ENCODE measurements at regions not wholly inside any gene's neighbourhood (a gene's known extent, or its start where the extent isn't known, plus 50 kb on each side); places are given as distances from the start of the nearest gene placed in this dataset.

DNA sequence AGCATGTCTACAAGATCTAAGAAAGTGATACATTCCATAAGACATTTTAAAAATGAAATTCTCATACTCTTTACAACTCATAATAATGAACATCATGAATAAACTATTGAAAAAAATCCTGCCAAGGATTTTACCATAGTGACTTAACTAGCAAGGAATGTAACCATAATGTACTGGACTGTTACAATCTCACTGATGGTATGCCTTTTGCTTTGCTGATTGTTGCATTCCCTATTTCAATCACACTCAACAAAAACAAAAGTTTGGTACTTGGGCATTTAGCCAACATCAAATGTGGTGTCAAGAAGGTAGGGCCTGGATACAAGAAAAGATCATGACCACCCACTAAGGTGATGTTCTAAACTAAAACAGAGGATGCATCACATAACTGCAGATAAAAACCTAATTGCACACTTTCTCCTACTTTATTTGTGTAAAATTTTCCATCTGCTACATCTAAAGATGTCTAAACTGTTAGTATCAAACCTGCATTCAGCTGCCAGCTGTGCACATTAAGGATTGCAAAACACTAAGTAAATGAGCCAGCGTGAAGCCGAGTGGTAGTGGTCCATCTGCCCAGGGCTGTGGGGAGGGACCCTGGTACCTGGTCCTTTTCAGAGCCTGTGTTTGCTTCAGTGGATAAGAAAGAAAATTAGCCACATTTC, 564.4 kb downstream of the ZEB2 start:
- no peaks in the 10 kb centered on the region for H3K36me3 ChIP-seq (ENCODE audit: insufficient read depth, low read length)
- no peaks in the 10 kb centered on the region for H3K4me1 ChIP-seq (ENCODE audit: insufficient read depth, low read length)
- Mint-ChIP-seq H3K27ac (no peak overlapping the region), H3K4me3 (no peak overlapping the region), H3K9me3 (peaks cover 0 to 3% (median 0%) of the 10 kb centered on the region in 5 donors), H3K27me3 (no peaks in the 10 kb centered on the region), H3K36me3 (peaks cover 10 to 11% (median 10%) of the 10 kb centered on the region in 3 donors), H3K4me1 (no peaks in the 10 kb centered on the region)
- H3K27me3 ChIP-seq (ENCODE audit: insufficient read depth, low read length, poor library complexity, severe bottlenecking) = no peaks in the 10 kb centered on the region
- no peak overlapping the region for H3K4me3 ChIP-seq (ENCODE audit: low read length)
- H3K9me3 ChIP-seq (ENCODE audit: low read length) = no peaks in the 10 kb centered on the region
- no peak overlapping the region for H3K27ac ChIP-seq (ENCODE audit: low read depth, low read length)
- CTCF ChIA-PET = no interaction called here
- DNase-seq = no peak
- POLR2A ChIA-PET = no interaction called here

DNA sequence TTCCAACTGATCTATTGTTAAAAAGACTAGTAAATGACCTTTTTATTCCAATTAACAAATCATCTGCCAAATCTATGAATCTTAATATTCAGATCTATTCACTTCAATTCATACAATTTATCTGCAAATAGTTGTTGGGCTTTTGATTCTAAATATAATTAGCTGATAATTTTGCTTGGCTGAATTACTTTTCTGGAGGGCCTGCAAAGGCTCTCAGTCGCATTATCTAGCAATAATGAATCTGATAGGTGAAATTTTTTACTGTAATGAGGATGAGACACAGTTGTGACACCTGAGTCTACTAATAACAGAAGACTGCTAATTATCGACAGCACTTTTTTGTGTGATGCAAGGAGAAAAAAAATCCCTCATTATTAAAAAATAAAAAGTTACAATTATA, 565.1 kb downstream of the ZEB2 start:
- Histone ChIP-seq H3K27ac (ENCODE audit: low read depth, low read length) (no peak overlapping the region), H3K36me3 (ENCODE audit: insufficient read depth, low read length) (no peaks in the 10 kb centered on the region), H3K4me3 (ENCODE audit: low read length) (no peak overlapping the region), H3K27me3 (ENCODE audit: insufficient read depth, low read length, poor library complexity, severe bottlenecking) (no peaks in the 10 kb centered on the region), H3K9me3 (ENCODE audit: low read length) (no peaks in the 10 kb centered on the region), H3K4me1 (ENCODE audit: insufficient read depth, low read length) (no peaks in the 10 kb centered on the region)
- POLR2A ChIA-PET = no interaction called here
- no peak overlapping the region for H3K4me3 Mint-ChIP-seq
- CTCF ChIA-PET = no interaction called here
- no peaks in the 10 kb centered on the region for H3K9me3 Mint-ChIP-seq
- H3K4me1 Mint-ChIP-seq = no peaks in the 10 kb centered on the region
- DNase-seq = no peak
- no peaks in the 10 kb centered on the region for H3K27me3 Mint-ChIP-seq
- H3K27ac Mint-ChIP-seq = no peak overlapping the region
- H3K36me3 Mint-ChIP-seq = peaks cover 4 to 8% (median 5%) of the 10 kb centered on the region in 3 donors

DNA sequence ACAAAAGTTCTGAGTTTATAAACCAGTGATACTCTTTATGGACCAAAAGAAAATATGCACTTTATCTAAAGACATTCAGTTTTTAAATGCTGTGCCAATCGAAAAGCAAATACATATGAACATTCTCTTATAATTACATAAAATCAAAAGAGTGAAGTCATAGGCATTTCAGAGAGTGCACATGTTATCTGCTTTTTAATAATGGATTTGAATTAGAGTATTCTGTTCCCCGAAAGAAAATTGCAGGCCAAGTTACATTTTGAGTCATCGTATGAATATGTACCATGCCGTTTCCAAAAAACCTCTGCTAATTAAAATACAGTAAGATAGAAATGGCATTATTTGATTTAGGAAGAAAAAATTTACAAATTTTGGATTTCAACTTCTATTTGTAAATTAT, 565.7 kb downstream of the ZEB2 start:
- no peaks in the 10 kb centered on the region for H3K9me3 ChIP-seq (ENCODE audit: low read length)
- H3K4me3 Mint-ChIP-seq = no peak overlapping the region
- POLR2A ChIA-PET = no interaction called here
- H3K27ac Mint-ChIP-seq = no peak overlapping the region
- no peaks in the 10 kb centered on the region for H3K9me3 Mint-ChIP-seq
- no peaks in the 10 kb centered on the region for H3K36me3 ChIP-seq (ENCODE audit: insufficient read depth, low read length)
- H3K27ac ChIP-seq (ENCODE audit: low read depth, low read length) = no peak overlapping the region
- no peak overlapping the region for H3K4me3 ChIP-seq (ENCODE audit: low read length)
- H3K27me3 ChIP-seq (ENCODE audit: insufficient read depth, low read length, poor library complexity, severe bottlenecking) = no peaks in the 10 kb centered on the region
- H3K36me3 Mint-ChIP-seq = peaks cover 4 to 12% (median 5%) of the 10 kb centered on the region in 3 donors
- DNase-seq = no peak
- H3K4me1 ChIP-seq (ENCODE audit: insufficient read depth, low read length) = no peaks in the 10 kb centered on the region
- H3K4me1 Mint-ChIP-seq = no peaks in the 10 kb centered on the region
- no peaks in the 10 kb centered on the region for H3K27me3 Mint-ChIP-seq
- CTCF ChIA-PET = no interaction called here

DNA sequence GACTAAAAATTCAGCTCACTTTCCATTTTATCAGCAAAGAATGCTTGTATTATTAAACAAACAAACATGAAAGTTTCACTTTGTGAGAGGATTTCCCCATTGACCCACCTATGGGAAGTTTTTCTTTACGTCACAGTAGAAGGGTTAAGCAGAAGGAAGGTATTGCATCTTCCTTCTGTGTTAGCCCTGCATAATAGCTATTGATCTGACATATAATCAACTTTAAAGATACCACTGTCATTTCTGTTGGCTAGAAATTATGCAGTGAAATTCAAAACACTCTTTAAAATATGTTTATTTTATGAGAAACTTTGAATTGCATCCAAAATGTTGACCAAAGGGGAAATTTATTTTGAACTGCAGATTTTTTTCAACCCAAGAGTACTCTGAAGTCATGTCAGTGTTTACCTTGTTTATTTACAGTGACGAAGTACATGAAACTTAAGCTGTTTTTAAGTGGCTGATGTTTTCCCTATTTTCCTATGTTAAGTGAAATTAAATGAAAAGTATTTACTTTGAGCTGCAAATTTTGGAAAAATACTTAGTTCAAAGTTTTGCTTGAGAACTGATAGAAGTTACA, 566.4 kb downstream of the ZEB2 start:
- Mint-ChIP-seq H3K27me3 (no peaks in the 10 kb centered on the region), H3K9me3 (no peaks in the 10 kb centered on the region), H3K4me3 (no peak overlapping the region), H3K4me1 (no peaks in the 10 kb centered on the region), H3K27ac (no peak overlapping the region), H3K36me3 (peaks cover 4 to 14% (median 5%) of the 10 kb centered on the region in 3 donors)
- H3K36me3 ChIP-seq (ENCODE audit: insufficient read depth, low read length) = no peaks in the 10 kb centered on the region
- H3K27ac ChIP-seq (ENCODE audit: low read depth, low read length) = no peak overlapping the region
- ChIA-PET POLR2A (no interaction called here), CTCF (no interaction called here)
- no peaks in the 10 kb centered on the region for H3K4me1 ChIP-seq (ENCODE audit: insufficient read depth, low read length)
- H3K9me3 ChIP-seq (ENCODE audit: low read length) = no peaks in the 10 kb centered on the region
- no peaks in the 10 kb centered on the region for H3K27me3 ChIP-seq (ENCODE audit: insufficient read depth, low read length, poor library complexity, severe bottlenecking)
- H3K4me3 ChIP-seq (ENCODE audit: low read length) = no peak overlapping the region
- no peak for DNase-seq

DNA sequence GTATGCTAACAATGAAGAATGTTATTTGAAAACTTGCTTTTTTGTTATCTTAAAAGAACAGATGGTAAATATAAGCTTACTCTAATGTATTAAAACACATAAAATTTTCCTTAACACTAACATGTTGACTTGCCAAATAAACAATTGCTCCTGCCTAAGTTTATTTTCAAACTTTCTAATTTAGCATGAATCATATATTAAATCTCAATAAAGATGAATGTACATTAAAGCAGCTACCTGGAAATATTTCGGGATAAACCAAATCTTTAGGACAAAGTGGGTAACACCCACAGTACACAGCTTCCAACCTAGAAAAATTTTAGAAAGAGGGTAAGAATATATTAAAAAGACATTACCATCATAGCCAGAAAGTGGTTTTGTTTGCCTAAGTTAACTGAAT, 567.4 kb downstream of the ZEB2 start:
- no peak for DNase-seq
- POLR2A ChIA-PET = no interaction called here
- peaks cover 5 to 19% (median 8%) of the 10 kb centered on the region in 3 donors for H3K36me3 Mint-ChIP-seq
- no peaks in the 10 kb centered on the region for H3K9me3 Mint-ChIP-seq
- no peak overlapping the region for H3K27ac ChIP-seq (ENCODE audit: low read depth, low read length)
- H3K4me3 ChIP-seq (ENCODE audit: low read length) = no peak overlapping the region
- no peaks in the 10 kb centered on the region for H3K36me3 ChIP-seq (ENCODE audit: insufficient read depth, low read length)
- H3K9me3 ChIP-seq (ENCODE audit: low read length) = no peaks in the 10 kb centered on the region
- CTCF ChIA-PET = no interaction called here
- no peaks in the 10 kb centered on the region for H3K27me3 Mint-ChIP-seq
- H3K4me1 ChIP-seq (ENCODE audit: insufficient read depth, low read length) = no peaks in the 10 kb centered on the region
- no peaks in the 10 kb centered on the region for H3K4me1 Mint-ChIP-seq
- no peak overlapping the region for H3K27ac Mint-ChIP-seq
- no peaks in the 10 kb centered on the region for H3K27me3 ChIP-seq (ENCODE audit: insufficient read depth, low read length, poor library complexity, severe bottlenecking)
- no peak overlapping the region for H3K4me3 Mint-ChIP-seq

DNA sequence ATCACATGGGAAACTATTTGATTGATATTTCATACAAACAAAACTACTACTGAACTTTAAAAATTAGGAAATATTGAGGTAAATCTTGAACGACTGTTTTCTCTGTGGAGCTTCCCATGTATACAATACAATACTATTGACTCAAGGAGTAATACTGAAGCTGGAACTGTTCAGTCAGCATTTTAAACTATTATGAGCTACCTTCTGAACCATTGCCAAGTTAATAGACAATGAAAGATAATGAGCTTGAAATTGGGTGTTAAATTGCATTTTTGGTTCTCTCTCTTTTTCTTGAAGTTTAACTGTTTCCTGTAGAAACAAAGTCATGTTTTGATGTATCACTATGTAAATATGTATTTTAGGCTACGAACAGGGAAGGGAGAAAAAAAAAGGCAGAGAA, 569.2 kb downstream of the ZEB2 start:
- Histone ChIP-seq H3K27me3 (ENCODE audit: insufficient read depth, low read length, poor library complexity, severe bottlenecking) (no peaks in the 10 kb centered on the region), H3K4me3 (ENCODE audit: low read length) (no peak overlapping the region), H3K9me3 (ENCODE audit: low read length) (no peaks in the 10 kb centered on the region), H3K36me3 (ENCODE audit: insufficient read depth, low read length) (no peaks in the 10 kb centered on the region), H3K4me1 (ENCODE audit: insufficient read depth, low read length) (no peaks in the 10 kb centered on the region), H3K27ac (ENCODE audit: low read depth, low read length) (no peak overlapping the region)
- Mint-ChIP-seq H3K9me3 (no peaks in the 10 kb centered on the region), H3K27me3 (no peaks in the 10 kb centered on the region), H3K27ac (no peak overlapping the region), H3K36me3 (peaks cover 13 to 36% (median 26%) of the 10 kb centered on the region in 3 donors), H3K4me1 (no peaks in the 10 kb centered on the region), H3K4me3 (no peak overlapping the region)
- POLR2A ChIA-PET = no interaction called here
- CTCF ChIA-PET = interaction anchor here (0.9 kb wide), 1 partner anchor 11 kb away, joined by 3 read pairs; no protein-coding TSS in a partner anchor
- no peak for DNase-seq

DNA sequence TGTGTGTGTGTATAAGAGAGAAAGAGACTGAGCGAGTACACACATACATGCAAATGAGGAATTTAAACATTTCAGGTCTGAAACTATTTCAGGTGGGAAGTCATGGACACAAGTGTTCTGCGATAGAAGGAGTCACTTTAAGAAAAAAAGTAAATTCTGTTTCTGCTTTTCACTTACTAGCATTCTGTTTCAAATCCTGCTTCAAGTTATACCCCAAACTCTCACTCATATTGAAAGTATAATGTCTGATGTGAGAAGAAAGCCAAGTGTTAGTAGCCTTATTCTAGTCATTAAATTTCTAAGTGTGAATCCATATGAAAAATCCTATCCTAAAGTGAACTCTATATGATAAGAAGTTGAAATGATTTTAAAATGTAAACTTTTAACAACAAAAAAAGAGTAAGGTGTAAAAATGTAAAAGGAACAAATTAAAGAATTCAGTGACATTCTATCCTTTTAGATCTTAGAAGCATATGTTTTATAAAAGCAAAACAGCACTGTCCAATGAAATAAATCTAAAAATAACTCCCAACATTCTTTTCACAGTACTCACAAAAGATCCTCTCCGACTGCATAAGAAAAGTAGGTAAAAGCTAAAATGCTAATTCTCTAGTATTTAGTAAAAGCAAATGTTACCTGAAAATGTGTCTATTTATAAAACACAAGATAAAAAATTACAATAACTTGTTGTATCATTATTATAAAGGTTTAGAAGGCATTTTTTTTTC, 570.6 kb downstream of the ZEB2 start:
- Histone ChIP-seq H3K36me3 (ENCODE audit: insufficient read depth, low read length) (no peaks in the 10 kb centered on the region), H3K27me3 (ENCODE audit: insufficient read depth, low read length, poor library complexity, severe bottlenecking) (no peaks in the 10 kb centered on the region), H3K9me3 (ENCODE audit: low read length) (no peaks in the 10 kb centered on the region), H3K27ac (ENCODE audit: low read depth, low read length) (no peak overlapping the region), H3K4me1 (ENCODE audit: insufficient read depth, low read length) (no peaks in the 10 kb centered on the region), H3K4me3 (ENCODE audit: low read length) (no peak overlapping the region)
- Mint-ChIP-seq H3K4me3 (no peak overlapping the region), H3K27me3 (no peaks in the 10 kb centered on the region), H3K9me3 (no peaks in the 10 kb centered on the region), H3K4me1 (no peaks in the 10 kb centered on the region), H3K27ac (no peak overlapping the region), H3K36me3 (peaks cover 17 to 44% (median 36%) of the 10 kb centered on the region in 3 donors)
- no peak for DNase-seq
- CTCF ChIA-PET = no interaction called here
- POLR2A ChIA-PET = no interaction called here

DNA sequence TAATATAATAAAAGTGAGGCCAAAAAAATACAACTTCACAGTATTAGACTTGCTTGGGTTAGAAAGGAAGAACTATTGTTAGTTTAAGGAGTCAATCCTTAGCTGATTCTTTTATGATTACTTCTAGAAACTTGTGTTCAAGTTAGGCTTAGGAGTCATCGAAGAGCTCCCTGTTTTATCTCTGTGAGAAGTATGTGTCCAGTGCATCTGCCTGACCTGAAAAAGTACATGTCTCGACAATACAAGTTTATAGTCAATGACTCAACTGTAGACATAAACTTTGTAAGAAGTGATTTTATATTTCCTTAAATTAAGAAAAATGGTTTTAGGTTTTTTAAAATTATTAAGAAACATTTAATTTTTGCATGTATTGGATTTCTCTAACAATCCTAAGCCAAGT, 571.2 kb downstream of the ZEB2 start:
- no peaks in the 10 kb centered on the region for H3K36me3 ChIP-seq (ENCODE audit: insufficient read depth, low read length)
- Mint-ChIP-seq H3K4me1 (no peaks in the 10 kb centered on the region), H3K36me3 (peaks cover 17 to 44% (median 36%) of the 10 kb centered on the region in 3 donors), H3K4me3 (no peak overlapping the region), H3K27ac (no peak overlapping the region), H3K9me3 (no peaks in the 10 kb centered on the region), H3K27me3 (no peaks in the 10 kb centered on the region)
- H3K4me3 ChIP-seq (ENCODE audit: low read length) = no peak overlapping the region
- ChIA-PET POLR2A (no interaction called here), CTCF (no interaction called here)
- H3K9me3 ChIP-seq (ENCODE audit: low read length) = no peaks in the 10 kb centered on the region
- H3K4me1 ChIP-seq (ENCODE audit: insufficient read depth, low read length) = no peaks in the 10 kb centered on the region
- DNase-seq = no peak
- H3K27me3 ChIP-seq (ENCODE audit: insufficient read depth, low read length, poor library complexity, severe bottlenecking) = no peaks in the 10 kb centered on the region
- no peak overlapping the region for H3K27ac ChIP-seq (ENCODE audit: low read depth, low read length)

All from CD8-positive, alpha-beta memory T cell (primary cell).